DOHH2 (cell line): ENCODE measurements at regions not wholly inside any gene's neighbourhood (a gene's known extent, or its start where the extent isn't known, plus 50 kb on each side); places are given as distances from the start of the nearest gene placed in this dataset.

ENCODE experiments used
- H3F3A ChIP-seq: fragments of 200-600 bp; sonication (generic), shearing (Covaris generic); 2 replicates; pipeline ENCODE4 v1.6.0; 2016; ENCODE audit warnings: antibody characterized with exemption, mild to moderate bottlenecking; ENCODE audit not compliant: control insufficient read depth, insufficient read depth
- H3K27ac ChIP-seq: fragments of 200-600 bp; sonication (generic); 2 replicates; pipeline ENCODE4 v1.5.1; 2014; ENCODE audit warnings: low read depth, mild to moderate bottlenecking, low read length, moderate library complexity
- H3K27me3 ChIP-seq: fragments of 200-600 bp; sonication (generic); 2 replicates; pipeline ENCODE4 v1.6.1; 2014; ENCODE audit warnings: mild to moderate bottlenecking, low read length, mixed read lengths; ENCODE audit not compliant: control insufficient read depth
- H3K36me3 ChIP-seq: fragments of 200-600 bp; sonication (generic); 2 replicates; pipeline ENCODE4 v1.6.1; 2014; ENCODE audit warnings: mild to moderate bottlenecking, low read length, moderate library complexity, mixed read lengths; ENCODE audit not compliant: control insufficient read depth
- H3K4me1 ChIP-seq: fragments of 200-600 bp; sonication (generic); 2 replicates; pipeline ENCODE4 v1.6.1; 2014; ENCODE audit warnings: mild to moderate bottlenecking, low read length, mixed read lengths; ENCODE audit not compliant: control insufficient read depth
- H3K4me2 ChIP-seq: fragments of 200-600 bp; sonication (generic); 2 replicates; pipeline ENCODE4 v1.6.0; 2014; ENCODE audit warnings: mild to moderate bottlenecking, low read length, moderate library complexity
- H3K4me3 ChIP-seq: fragments of 200-600 bp; sonication (generic); 2 replicates; pipeline ENCODE4 v1.5.1; 2014; ENCODE audit warnings: mild to moderate bottlenecking, low read length, mixed read lengths
- H3K79me2 ChIP-seq: fragments of 200-600 bp; sonication (generic); 2 replicates; pipeline ENCODE4 v1.6.1; 2014; ENCODE audit warnings: mild to moderate bottlenecking, low read length, mixed read lengths; ENCODE audit not compliant: control insufficient read depth
- H3K9me2 ChIP-seq: fragments of 200-600 bp; sonication (generic); replicated peaks from 2 replicates; pipeline ENCODE4 v1.6.1; 2014; ENCODE audit warnings: mild to moderate bottlenecking, low read length, mixed read lengths; ENCODE audit not compliant: control insufficient read depth
- H3K9me3 ChIP-seq: fragments of 200-600 bp; sonication (generic); 2 replicates; pipeline ENCODE4 v1.6.1; 2014; ENCODE audit warnings: antibody characterized with exemption, low read length, mixed read lengths; ENCODE audit not compliant: control insufficient read depth, insufficient read depth
- H4K20me1 ChIP-seq: fragments of 200-600 bp; sonication (generic); 2 replicates; pipeline ENCODE4 v1.6.0; 2014; ENCODE audit warnings: low read depth, mild to moderate bottlenecking, antibody characterized with exemption, low read length, moderate library complexity; ENCODE audit not compliant: control insufficient read depth, insufficient read depth
- EZH2phosphoT487 ChIP-seq: fragments of 200-600 bp; sonication (generic); IDR thresholded peaks from 2 replicates; pipeline ENCODE4 v1.6.1; 2017; ENCODE audit warnings: borderline replicate concordance, mild to moderate bottlenecking, antibody characterized with exemption, low read length, moderate library complexity, mixed read lengths
- TF ChIP-seq, protein P1 (sequence below): fragments of 200-600 bp; sonication (generic); IDR thresholded peaks from one replicate; pipeline ENCODE4 v1.5.1; 2014; ENCODE audit warnings: antibody characterized with exemption, mild to moderate bottlenecking, low read depth, low read length; ENCODE audit not compliant: poor library complexity, severe bottlenecking

DNA sequence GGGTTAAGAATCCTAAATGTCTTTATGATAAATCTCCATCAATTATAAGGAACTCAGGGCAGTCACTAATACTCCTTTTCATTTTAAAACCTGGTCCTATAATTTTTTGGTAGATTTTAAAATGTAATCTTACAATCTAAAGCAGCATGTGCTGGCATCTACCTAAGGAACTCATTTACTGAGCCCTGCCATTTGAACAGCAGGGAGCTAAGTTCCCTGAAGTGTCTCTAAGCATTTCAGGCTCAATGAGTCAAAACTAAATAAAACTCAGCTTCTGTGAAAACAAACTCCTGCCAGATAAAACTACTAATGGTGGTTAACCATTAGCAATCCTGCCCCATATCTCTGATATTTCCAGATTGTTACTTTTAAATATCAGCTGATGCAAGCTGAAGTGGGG is 1371.8 kb upstream of the PRMT6 start:
- Histone ChIP-seq H3F3A (no peaks in the 10 kb centered on the region), H3K27me3 (no peaks in the 10 kb centered on the region), H3K4me3 (no peak overlapping the region), H3K9me2 (no peaks in the 10 kb centered on the region), H4K20me1 (no peaks in the 10 kb centered on the region), H3K9me3 (no peaks in the 10 kb centered on the region), H3K36me3 (no peaks in the 10 kb centered on the region), H3K4me2 (no peak overlapping the region), H3K27ac (no peak overlapping the region), H3K4me1 (no peaks in the 10 kb centered on the region), H3K79me2 (no peaks in the 10 kb centered on the region)
- TF ChIP-seq, protein P1, sequence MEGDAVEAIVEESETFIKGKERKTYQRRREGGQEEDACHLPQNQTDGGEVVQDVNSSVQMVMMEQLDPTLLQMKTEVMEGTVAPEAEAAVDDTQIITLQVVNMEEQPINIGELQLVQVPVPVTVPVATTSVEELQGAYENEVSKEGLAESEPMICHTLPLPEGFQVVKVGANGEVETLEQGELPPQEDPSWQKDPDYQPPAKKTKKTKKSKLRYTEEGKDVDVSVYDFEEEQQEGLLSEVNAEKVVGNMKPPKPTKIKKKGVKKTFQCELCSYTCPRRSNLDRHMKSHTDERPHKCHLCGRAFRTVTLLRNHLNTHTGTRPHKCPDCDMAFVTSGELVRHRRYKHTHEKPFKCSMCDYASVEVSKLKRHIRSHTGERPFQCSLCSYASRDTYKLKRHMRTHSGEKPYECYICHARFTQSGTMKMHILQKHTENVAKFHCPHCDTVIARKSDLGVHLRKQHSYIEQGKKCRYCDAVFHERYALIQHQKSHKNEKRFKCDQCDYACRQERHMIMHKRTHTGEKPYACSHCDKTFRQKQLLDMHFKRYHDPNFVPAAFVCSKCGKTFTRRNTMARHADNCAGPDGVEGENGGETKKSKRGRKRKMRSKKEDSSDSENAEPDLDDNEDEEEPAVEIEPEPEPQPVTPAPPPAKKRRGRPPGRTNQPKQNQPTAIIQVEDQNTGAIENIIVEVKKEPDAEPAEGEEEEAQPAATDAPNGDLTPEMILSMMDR = no peak
- no peak for TF ChIP-seq EZH2phosphoT487

DNA sequence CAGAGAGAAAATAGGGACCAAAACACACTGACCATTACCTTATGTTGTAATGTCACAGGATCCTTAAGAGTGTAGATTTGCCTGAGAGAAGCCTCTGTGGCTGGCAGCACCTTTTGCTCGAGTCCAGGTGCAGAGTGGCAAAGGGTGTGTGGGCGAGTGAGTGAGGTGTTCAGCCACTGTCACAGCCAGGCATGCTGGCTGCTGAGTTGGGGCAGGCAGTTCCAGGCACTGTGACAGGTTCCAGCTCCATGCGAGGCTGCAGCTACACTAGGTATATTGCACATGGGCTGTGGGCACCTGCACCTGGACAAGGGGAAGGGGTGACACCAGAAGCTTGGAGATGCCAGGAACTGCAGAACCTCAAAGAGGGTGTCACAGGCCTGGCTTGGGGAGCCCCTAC is 1370.4 kb upstream of the PRMT6 start:
- Histone ChIP-seq H3K36me3 (no peaks in the 10 kb centered on the region), H3K4me1 (no peaks in the 10 kb centered on the region), H4K20me1 (no peaks in the 10 kb centered on the region), H3K9me3 (no peaks in the 10 kb centered on the region), H3K27me3 (no peaks in the 10 kb centered on the region), H3K4me2 (no peak overlapping the region), H3F3A (no peaks in the 10 kb centered on the region), H3K79me2 (no peaks in the 10 kb centered on the region), H3K27ac (no peak overlapping the region), H3K9me2 (no peaks in the 10 kb centered on the region), H3K4me3 (no peak overlapping the region)
- TF ChIP-seq, protein P1 = no peak
- no peak for TF ChIP-seq EZH2phosphoT487

DNA sequence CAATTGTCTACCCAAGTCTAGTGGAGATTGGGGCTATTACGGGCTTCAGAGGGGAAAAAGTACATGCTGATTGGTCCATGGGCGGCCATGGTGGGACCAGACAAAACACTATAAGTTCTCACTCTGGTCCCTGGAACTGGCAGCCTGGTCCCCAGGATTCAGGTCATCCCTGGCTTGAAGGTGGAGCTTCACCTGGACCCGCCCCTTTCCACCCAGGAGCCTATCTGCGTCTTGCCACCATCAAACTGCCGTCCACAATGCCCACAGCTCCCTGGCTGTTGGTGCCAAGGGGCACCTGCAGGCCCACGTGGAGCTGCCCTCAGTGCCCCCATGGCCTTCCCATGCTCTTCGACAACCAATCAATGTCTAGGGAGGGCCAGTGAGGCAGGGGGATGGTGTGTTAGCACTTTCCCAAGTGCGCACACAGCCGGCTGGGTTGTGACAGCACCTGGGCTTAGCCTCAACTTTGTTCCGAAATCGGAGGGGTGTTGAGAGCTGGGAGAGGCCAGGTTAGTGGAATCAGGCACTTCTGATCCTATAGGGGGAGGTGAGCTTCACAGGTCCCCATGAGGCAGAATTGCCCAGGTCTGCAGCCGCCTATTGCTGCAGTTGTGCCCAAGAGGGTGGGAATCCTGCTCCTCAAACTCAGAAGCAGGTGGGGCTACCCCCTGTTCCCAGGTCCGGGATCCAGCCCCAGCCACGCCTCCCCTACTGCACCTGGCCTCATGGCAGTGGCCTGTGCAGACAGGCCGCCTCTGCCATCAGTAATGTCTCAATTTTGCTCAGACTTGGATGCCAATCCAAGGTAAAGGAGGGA is 1369.4 kb upstream of the PRMT6 start:
- Histone ChIP-seq H3K9me3 (no peaks in the 10 kb centered on the region), H3K27me3 (no peaks in the 10 kb centered on the region), H3K4me2 (no peak overlapping the region), H3F3A (no peaks in the 10 kb centered on the region), H3K36me3 (no peaks in the 10 kb centered on the region), H3K27ac (no peak overlapping the region), H3K4me1 (no peaks in the 10 kb centered on the region), H3K79me2 (no peaks in the 10 kb centered on the region), H3K9me2 (no peaks in the 10 kb centered on the region), H3K4me3 (no peak overlapping the region), H4K20me1 (no peaks in the 10 kb centered on the region)
- TF ChIP-seq, protein P1 = no peak
- no peak for TF ChIP-seq EZH2phosphoT487
